ENCODE measurements at regions not wholly inside any gene's neighbourhood (a gene's known extent, or its start where the extent isn't known, plus 50 kb on each side); places are given as distances from the start of the nearest gene placed in this dataset.
"Not testable (repeated sequence)": the region's sequence is repeated elsewhere in the genome, so short reads cannot be mapped to it uniquely, and the experiment has no call there.

DNA sequence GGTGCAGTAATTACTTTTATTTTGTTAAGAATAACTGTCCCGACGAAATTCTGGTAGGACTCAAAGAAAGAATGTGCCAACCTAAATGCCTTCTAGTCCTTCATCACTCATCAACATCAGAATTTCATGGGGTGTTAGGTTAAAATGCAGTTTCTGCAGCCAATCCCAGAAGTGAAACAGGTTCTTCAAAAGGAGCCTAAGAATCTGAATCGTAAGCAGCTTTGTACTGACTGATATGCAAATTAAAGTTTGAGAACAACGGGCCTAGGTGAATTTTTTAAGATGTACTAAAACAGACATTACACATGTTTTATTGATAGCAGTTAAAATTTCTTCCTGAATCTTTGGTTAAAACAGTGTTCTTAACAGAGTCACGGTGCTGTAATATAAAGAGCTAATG, 140.3 kb upstream of the ZC3H15 start:
- 38 to 49% (median 40%) methylated on average over 5 of the region's 5 CpGs for WGBS, 3 donors
- Histone ChIP-seq H3K9me3 (no peaks in the 10 kb centered on the region), H3K4me3 (no peak overlapping the region), H3K36me3 (ENCODE audit: insufficient read depth in 1 of 2, low read depth in 1 of 2) (no peaks in the 10 kb centered on the region), H3K27me3 (ENCODE audit: insufficient read depth in 3 of 3, low read length in 2 of 3) (no peaks in the 10 kb centered on the region), H3K4me1 (no peaks in the 10 kb centered on the region), H3K27ac (no peak overlapping the region)
- no peak for DNase-seq
- no peak for ATAC-seq
- intact Hi-C loops (cut with DNase I) = no loop called here
- TF ChIP-seq, protein P1, sequence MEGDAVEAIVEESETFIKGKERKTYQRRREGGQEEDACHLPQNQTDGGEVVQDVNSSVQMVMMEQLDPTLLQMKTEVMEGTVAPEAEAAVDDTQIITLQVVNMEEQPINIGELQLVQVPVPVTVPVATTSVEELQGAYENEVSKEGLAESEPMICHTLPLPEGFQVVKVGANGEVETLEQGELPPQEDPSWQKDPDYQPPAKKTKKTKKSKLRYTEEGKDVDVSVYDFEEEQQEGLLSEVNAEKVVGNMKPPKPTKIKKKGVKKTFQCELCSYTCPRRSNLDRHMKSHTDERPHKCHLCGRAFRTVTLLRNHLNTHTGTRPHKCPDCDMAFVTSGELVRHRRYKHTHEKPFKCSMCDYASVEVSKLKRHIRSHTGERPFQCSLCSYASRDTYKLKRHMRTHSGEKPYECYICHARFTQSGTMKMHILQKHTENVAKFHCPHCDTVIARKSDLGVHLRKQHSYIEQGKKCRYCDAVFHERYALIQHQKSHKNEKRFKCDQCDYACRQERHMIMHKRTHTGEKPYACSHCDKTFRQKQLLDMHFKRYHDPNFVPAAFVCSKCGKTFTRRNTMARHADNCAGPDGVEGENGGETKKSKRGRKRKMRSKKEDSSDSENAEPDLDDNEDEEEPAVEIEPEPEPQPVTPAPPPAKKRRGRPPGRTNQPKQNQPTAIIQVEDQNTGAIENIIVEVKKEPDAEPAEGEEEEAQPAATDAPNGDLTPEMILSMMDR (IDR thresholded peaks at IDR 0.05) = no peak

GRCh38 chr2:186346216-186346615, 139.8 kb upstream of the ZC3H15 start:
- intact Hi-C loops (cut with DNase I) = no loop called here
- Histone ChIP-seq H3K27me3 (ENCODE audit: insufficient read depth in 3 of 3, low read length in 2 of 3) (no peaks in the 10 kb centered on the region), H3K36me3 (ENCODE audit: insufficient read depth in 1 of 2, low read depth in 1 of 2) (no peaks in the 10 kb centered on the region), H3K4me3 (no peak overlapping the region), H3K27ac (no peak overlapping the region), H3K4me1 (no peaks in the 10 kb centered on the region), H3K9me3 (no peaks in the 10 kb centered on the region)
- no peak for ATAC-seq
- TF ChIP-seq, protein P1 (IDR thresholded peaks at IDR 0.05) = no peak
- DNase-seq = no peak

GRCh38 chr2:186347472-186347871, 138.6 kb upstream of the ZC3H15 start:
- intact Hi-C loops (cut with DNase I) = no loop called here
- Histone ChIP-seq H3K36me3 (ENCODE audit: insufficient read depth in 1 of 2, low read depth in 1 of 2) (no peaks in the 10 kb centered on the region), H3K9me3 (no peaks in the 10 kb centered on the region), H3K27me3 (ENCODE audit: insufficient read depth in 3 of 3, low read length in 2 of 3) (no peaks in the 10 kb centered on the region), H3K27ac (no peak overlapping the region), H3K4me1 (no peaks in the 10 kb centered on the region), H3K4me3 (no peak overlapping the region)
- ATAC-seq = no peak
- TF ChIP-seq, protein P1 (IDR thresholded peaks at IDR 0.05) = no peak
- no peak for DNase-seq

DNA sequence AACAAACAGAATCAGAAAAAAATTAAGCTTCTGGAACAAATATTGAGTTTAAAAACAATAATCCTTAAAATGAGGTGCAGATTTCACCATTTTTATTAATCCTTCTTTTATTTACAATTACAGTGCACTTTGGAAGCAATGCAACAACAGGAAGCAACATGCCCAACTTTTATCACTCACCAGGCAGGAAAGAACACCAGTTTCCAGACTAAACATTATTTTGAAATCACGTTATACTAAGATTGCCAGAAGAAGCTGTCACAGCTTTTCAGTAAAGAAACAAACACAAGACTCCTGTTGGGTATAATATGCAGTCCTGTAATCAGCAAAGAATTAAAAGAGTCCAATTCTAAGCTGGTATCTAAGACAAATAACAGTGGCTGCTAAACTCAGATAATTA, 137.9 kb upstream of the ZC3H15 start:
- ATAC-seq (no peak), DNase-seq (no peak)
- H3K27ac ChIP-seq = no peak overlapping the region
- H3K4me3 ChIP-seq = no peak overlapping the region
- H3K36me3 ChIP-seq (ENCODE audit: insufficient read depth in 1 of 2, low read depth in 1 of 2) = no peaks in the 10 kb centered on the region
- no peaks in the 10 kb centered on the region for H3K9me3 ChIP-seq
- intact Hi-C loops (cut with DNase I) = no loop called here
- TF ChIP-seq, protein P1 (IDR thresholded peaks at IDR 0.05) = no peak
- H3K27me3 ChIP-seq (ENCODE audit: insufficient read depth in 3 of 3, low read length in 2 of 3) = no peaks in the 10 kb centered on the region
- H3K4me1 ChIP-seq = no peaks in the 10 kb centered on the region
- WGBS, 3 donors = 41 to 52% (median 51%) methylated on average over 1 of the region's 1 CpG

DNA sequence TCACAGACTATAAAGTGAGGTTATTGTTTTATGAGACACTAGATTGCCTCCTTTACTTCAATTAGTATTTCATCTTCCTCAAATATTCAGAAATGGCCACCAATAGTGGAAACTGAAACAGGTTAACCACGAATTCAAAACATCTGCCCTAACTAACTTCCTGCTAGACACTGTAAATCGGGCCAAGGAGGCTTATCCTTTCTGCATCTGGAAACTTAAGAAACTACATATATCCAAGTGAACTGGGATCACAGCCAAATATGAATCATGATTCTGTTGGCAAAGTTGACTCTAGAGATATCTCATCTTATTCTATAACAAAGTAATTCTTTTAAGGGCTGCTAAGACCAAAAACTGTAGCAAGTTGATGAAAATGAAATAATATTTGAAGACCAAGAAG, 136.6 kb upstream of the ZC3H15 start:
- Histone ChIP-seq H3K36me3 (ENCODE audit: insufficient read depth in 1 of 2, low read depth in 1 of 2) (no peaks in the 10 kb centered on the region), H3K27me3 (ENCODE audit: insufficient read depth in 3 of 3, low read length in 2 of 3) (no peaks in the 10 kb centered on the region), H3K27ac (no peak overlapping the region), H3K4me3 (no peak overlapping the region), H3K9me3 (no peaks in the 10 kb centered on the region), H3K4me1 (no peaks in the 10 kb centered on the region)
- DNase-seq (no peak), ATAC-seq (no peak)
- TF ChIP-seq, protein P1 (IDR thresholded peaks at IDR 0.05) = no peak
- intact Hi-C loops (cut with DNase I) = no loop called here
- 22 to 29% (median 24%) methylated on average over 2 of the region's 2 CpGs for WGBS, 3 donors

DNA sequence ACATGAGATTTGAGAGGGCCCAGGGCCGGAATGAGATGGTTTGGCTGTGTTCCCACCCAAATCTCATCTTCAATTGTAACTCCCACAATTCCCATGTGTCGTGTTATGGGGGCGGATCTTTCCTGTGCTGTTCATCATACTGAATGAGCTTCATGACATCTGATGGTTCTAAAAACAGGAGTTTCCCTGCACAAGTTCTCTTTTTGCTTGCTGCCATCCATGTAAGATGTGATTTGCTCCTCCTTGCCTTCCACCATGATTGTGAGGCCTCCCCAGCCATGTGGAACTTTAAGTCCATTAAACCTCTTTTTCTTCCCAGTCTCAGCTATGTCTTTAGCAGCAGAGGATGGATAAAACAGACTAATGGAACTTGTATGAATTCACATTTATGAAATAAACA, 131.9 kb upstream of the ZC3H15 start:
- H3K4me1 ChIP-seq; DNase-seq; H3K27me3 ChIP-seq (ENCODE audit: insufficient read depth in 3 of 3, low read length in 2 of 3); H3K36me3 ChIP-seq (ENCODE audit: insufficient read depth in 1 of 2, low read depth in 1 of 2); H3K27ac ChIP-seq; H3K9me3 ChIP-seq; ATAC-seq; H3K4me3 ChIP-seq; intact Hi-C loops (cut with DNase I): not testable (repeated sequence)
- 82 to 88% (median 86%) methylated on average over 3 of the region's 3 CpGs for WGBS, 3 donors
